GM12878 (cell line): ENCODE measurements at regions not wholly inside any gene's neighbourhood (a gene's known extent, or its start where the extent isn't known, plus 50 kb on each side); places are given as distances from the start of the nearest gene placed in this dataset.

Experiments used
- ATAC-seq: fragments of 200-7000 bp; cut with Tn5 transposase; 3 replicates; pipeline ENCODE4 v1.9.1; 2020; ENCODE audit warnings: mild to moderate bottlenecking, moderate library complexity
- BruUV-seq: library from RNA; stranded (reverse); fragments of 400-500 nt; replicated peaks from 2 replicates; lab custom pipeline; 2021; lab: Mats Ljungman, UMichigan
- CTCF ChIA-PET: fragments of 300-600 bp; sonication (Branson Sonifier 250); formaldehyde crosslinking; extraction: SDS; loops from one replicate; lab custom pipeline; 2021; ENCODE audit warnings: inconsistent platforms; lab: Yijun Ruan, JAX
- POLR2A ChIA-PET: fragments of 350-600 bp; formaldehyde crosslinking; extraction: SDS; loops from one replicate; lab custom pipeline; 2021; ENCODE audit warnings: inconsistent platforms; lab: Charles Lee
- RAD21 ChIA-PET: fragments of 300-600 bp; sonication (Branson Sonifier 250); formaldehyde crosslinking; loops from one replicate; lab custom pipeline; 2023; ENCODE audit warnings: antibody characterized with exemption; ENCODE audit not compliant: unreplicated experiment; lab: Charles Lee
- SMC1A ChIA-PET: fragments of 300-600 bp; sonication (Branson Sonifier 250); formaldehyde crosslinking; loops from one replicate; lab custom pipeline; 2023; ENCODE audit not compliant: unreplicated experiment, uncharacterized antibody; lab: Charles Lee
- DNase-seq: peaks from one replicate; pipeline ENCODE4 v3.0.0-alpha.2; 2011; ENCODE audit warnings: low read depth, low spot score
- FAIRE-seq: peaks from 3 replicates; lab custom pipeline; 2011; peaks lifted over from hg19 to GRCh38; lab: Jason Lieb, UNC
- H2AFZ ChIP-seq: 2 replicates; pipeline ENCODE4 v1.6.0; 2011; ENCODE audit warnings: low read depth, low read length, control low read depth; ENCODE audit not compliant: control insufficient read depth
- H3K27ac ChIP-seq: 2 replicates; pipeline ENCODE4 v1.5.1; 2011; ENCODE audit warnings: control low read depth; ENCODE audit not compliant: control insufficient read depth, insufficient read depth
- H3K27me3 ChIP-seq, 2 experiments: replicated peaks in 1 of 2; 2 replicates each; pipeline versions ENCODE4 v1.6.0 to v1.6.1; 2011; ENCODE audit warnings: low read length in 1 of 2; ENCODE audit not compliant: control insufficient read depth in 2 of 2, insufficient read depth in 2 of 2
- H3K36me3 ChIP-seq, 2 experiments: 2 replicates each; pipeline ENCODE4 v1.5.1; 2011; ENCODE audit warnings: low read length in 1 of 2; ENCODE audit not compliant: control insufficient read depth in 2 of 2, insufficient read depth in 2 of 2
- H3K4me1 ChIP-seq: 2 replicates; pipeline ENCODE4 v1.6.1; 2011; ENCODE audit warnings: mild to moderate bottlenecking, low read length, moderate library complexity, mixed read lengths; ENCODE audit not compliant: control insufficient read depth, insufficient read depth
- H3K4me2 ChIP-seq: 2 replicates; pipeline ENCODE4 v1.6.0; 2011; ENCODE audit warnings: control low read depth; ENCODE audit not compliant: control insufficient read depth, insufficient read depth
- H3K4me3 ChIP-seq: fragments of 200-600 bp; sonication (generic); 2 replicates; pipeline ENCODE4 v1.5.1; 2016
- H3K79me2 ChIP-seq: 2 replicates; pipeline ENCODE4 v1.6.0; 2011; ENCODE audit warnings: low read length; ENCODE audit not compliant: control insufficient read depth, insufficient read depth
- H3K9ac ChIP-seq: 2 replicates; pipeline ENCODE4 v1.8.0; 2011; ENCODE audit warnings: low read length, control low read depth, mixed read lengths; ENCODE audit not compliant: control insufficient read depth, insufficient read depth
- H3K9me3 ChIP-seq: replicated peaks from 3 replicates; pipeline ENCODE4 v1.5.1; 2011; ENCODE audit warnings: mild to moderate bottlenecking, low read length; ENCODE audit not compliant: control insufficient read depth, insufficient read depth
- H4K20me1 ChIP-seq: 2 replicates; pipeline ENCODE4 v1.6.0; 2011; ENCODE audit not compliant: control insufficient read depth, insufficient read depth
- BACH1 ChIP-seq: fragments of 450-650 bp; IDR thresholded peaks from 2 replicates; pipeline ENCODE4 v1.6.1; 2017; ENCODE audit warnings: mild to moderate bottlenecking, borderline replicate concordance
- CREB1 ChIP-seq: IDR thresholded peaks from 2 replicates; pipeline ENCODE4 v1.6.1; 2012; ENCODE audit warnings: low read depth, mild to moderate bottlenecking, inconsistent platforms
- E2F4 ChIP-seq: IDR thresholded peaks from 2 replicates; pipeline ENCODE4 v1.6.1; 2012; ENCODE audit warnings: low read depth, low read length, improper control_type of control experiment
- E2F8 ChIP-seq: fragments of 450-650 bp; IDR thresholded peaks from 2 replicates; pipeline ENCODE4 v1.6.1; 2018; ENCODE audit warnings: mild to moderate bottlenecking, low read depth, moderate library complexity; ENCODE audit not compliant: partially characterized antibody
- HSF1 ChIP-seq: fragments of 150-350 bp; IDR thresholded peaks from 2 replicates; pipeline ENCODE4 v1.6.1; 2014; ENCODE audit warnings: mild to moderate bottlenecking, low read depth, low read length
- KLF5 ChIP-seq: fragments of 450-650 bp; IDR thresholded peaks from 2 replicates; pipeline ENCODE4 v1.6.1; 2014; ENCODE audit warnings: mild to moderate bottlenecking; ENCODE audit not compliant: partially characterized antibody
- LARP7 ChIP-seq: fragments of 450-650 bp; IDR thresholded peaks from 2 replicates; pipeline ENCODE4 v1.6.1; 2017; ENCODE audit warnings: mild to moderate bottlenecking
- RAD21 ChIP-seq: IDR thresholded peaks from 2 replicates; pipeline ENCODE4 v1.6.1; 2011; ENCODE audit warnings: mild to moderate bottlenecking, low read depth, low read length, moderate library complexity; ENCODE audit not compliant: insufficient read depth
- RCOR1 ChIP-seq: conservative IDR thresholded peaks from 2 replicates; pipeline ENCODE4 v1.6.1; 2012; ENCODE audit warnings: low read depth, low read length, improper control_type of control experiment
- SREBF1 ChIP-seq: IDR thresholded peaks from 2 replicates; pipeline ENCODE4 v1.6.1; 2012; ENCODE audit warnings: mild to moderate bottlenecking, low read length
- WRNIP1 ChIP-seq: IDR thresholded peaks from 2 replicates; pipeline ENCODE4 v1.6.1; 2011; ENCODE audit warnings: low read depth, low read length, improper control_type of control experiment, borderline replicate concordance
- WGBS: methylation state at CpG from one replicate; pipeline ENCODE4 v1.1.6; 2016; ENCODE audit warnings: low lambda C conversion rate; ENCODE audit not compliant: insufficient replicate concordance, insufficient coverage; ENCODE audit errors: missing lambda C conversion rate; 5-methylcytosine and 5-hydroxymethylcytosine counted together
- in situ Hi-C: fragments of 300-500 bp; cut with MboI; formaldehyde crosslinking; loops from 9 replicates; pipeline ENCODE4 v1.14.3; 2018; ENCODE audit warnings: mixed read lengths
- intact Hi-C: fragments of 100-400 bp; cut with micrococcal nuclease; formaldehyde crosslinking; loops from one replicate; pipeline ENCODE4 v1.14.2; 2022; ENCODE audit not compliant: unreplicated experiment
- TF ChIP-seq, protein P1 (sequence below): fragments of 450-650 bp; IDR thresholded peaks from 2 replicates; pipeline ENCODE4 v1.6.1; 2017; ENCODE audit warnings: mild to moderate bottlenecking, moderate library complexity

DNA sequence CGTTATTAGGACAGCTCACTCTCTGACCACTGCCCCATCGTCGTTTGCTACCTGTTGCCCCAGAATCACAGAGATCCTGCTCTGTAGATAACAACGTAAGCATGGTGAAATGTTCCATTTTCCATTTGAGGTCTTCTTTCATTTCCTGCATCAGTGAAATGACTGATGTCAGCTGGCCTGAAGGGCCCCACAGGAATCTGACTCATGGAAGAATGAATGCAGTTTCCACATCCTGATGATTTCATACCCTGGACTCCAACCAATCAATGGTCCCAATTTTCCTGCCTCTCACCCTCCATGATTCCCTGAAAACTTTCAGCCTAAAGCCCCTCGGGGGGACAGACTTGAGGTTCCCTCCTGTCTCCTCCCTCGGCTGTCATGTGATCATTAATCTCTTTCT is 394.4 kb upstream of the CDH4 start (continued):
- no peak for TF ChIP-seq E2F4

DNA sequence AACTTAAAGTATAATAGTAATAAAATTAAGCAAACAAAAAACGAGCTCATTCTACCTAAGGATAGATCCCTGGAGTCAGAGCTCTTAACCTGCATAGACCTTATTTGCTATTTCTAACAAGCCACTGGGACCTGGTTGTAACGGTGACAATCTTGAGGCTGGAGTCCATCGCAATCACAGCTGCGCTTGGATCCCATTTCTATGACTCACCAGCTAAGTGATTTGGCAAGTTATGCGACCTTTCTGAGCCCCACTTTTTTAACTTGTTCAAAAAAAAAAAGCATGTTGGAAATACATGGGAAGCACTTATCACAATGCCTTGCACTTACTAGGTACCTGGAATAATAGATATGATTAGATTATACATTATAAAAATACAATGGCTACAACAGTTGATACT is 389.5 kb upstream of the CDH4 start:
- POLR2A ChIA-PET = no interaction called here
- Histone ChIP-seq H3K27ac (no peak overlapping the region), H4K20me1 (no peaks in the 10 kb centered on the region), H3K4me3 (no peak overlapping the region), H3K9ac (no peak overlapping the region), H3K4me1 (no peaks in the 10 kb centered on the region), H3K9me3 (no peaks in the 10 kb centered on the region), H3K4me2 (no peak overlapping the region), H3K27me3 (no peaks in the 10 kb centered on the region), H2AFZ (no peak overlapping the region), H3K79me2 (no peaks in the 10 kb centered on the region), H3K36me3 (no peaks in the 10 kb centered on the region)
- in situ Hi-C loops = no loop called here
- BruUV-seq = no TSS peak
- ATAC-seq (no peak), DNase-seq (no peak), FAIRE-seq (no peak)
- RAD21 ChIA-PET = no interaction called here
- CTCF ChIA-PET = no interaction called here
- intact Hi-C loops = no loop called here
- SMC1A ChIA-PET = interaction anchor here (1.2 kb wide), 1 partner anchor 18 kb away, joined by 3 read pairs; no protein-coding TSS in a partner anchor
- 44% methylated on average over 5 of the region's 5 CpGs for WGBS
- TF ChIP-seq HSF1 (no peak), LARP7 (no peak), CREB1 (no peak), RCOR1 (no peak), RAD21 (no peak), E2F8 (no peak), KLF5 (no peak), BACH1 (no peak), SREBF1 (no peak), WRNIP1 (no peak)
- TF ChIP-seq, protein P1, sequence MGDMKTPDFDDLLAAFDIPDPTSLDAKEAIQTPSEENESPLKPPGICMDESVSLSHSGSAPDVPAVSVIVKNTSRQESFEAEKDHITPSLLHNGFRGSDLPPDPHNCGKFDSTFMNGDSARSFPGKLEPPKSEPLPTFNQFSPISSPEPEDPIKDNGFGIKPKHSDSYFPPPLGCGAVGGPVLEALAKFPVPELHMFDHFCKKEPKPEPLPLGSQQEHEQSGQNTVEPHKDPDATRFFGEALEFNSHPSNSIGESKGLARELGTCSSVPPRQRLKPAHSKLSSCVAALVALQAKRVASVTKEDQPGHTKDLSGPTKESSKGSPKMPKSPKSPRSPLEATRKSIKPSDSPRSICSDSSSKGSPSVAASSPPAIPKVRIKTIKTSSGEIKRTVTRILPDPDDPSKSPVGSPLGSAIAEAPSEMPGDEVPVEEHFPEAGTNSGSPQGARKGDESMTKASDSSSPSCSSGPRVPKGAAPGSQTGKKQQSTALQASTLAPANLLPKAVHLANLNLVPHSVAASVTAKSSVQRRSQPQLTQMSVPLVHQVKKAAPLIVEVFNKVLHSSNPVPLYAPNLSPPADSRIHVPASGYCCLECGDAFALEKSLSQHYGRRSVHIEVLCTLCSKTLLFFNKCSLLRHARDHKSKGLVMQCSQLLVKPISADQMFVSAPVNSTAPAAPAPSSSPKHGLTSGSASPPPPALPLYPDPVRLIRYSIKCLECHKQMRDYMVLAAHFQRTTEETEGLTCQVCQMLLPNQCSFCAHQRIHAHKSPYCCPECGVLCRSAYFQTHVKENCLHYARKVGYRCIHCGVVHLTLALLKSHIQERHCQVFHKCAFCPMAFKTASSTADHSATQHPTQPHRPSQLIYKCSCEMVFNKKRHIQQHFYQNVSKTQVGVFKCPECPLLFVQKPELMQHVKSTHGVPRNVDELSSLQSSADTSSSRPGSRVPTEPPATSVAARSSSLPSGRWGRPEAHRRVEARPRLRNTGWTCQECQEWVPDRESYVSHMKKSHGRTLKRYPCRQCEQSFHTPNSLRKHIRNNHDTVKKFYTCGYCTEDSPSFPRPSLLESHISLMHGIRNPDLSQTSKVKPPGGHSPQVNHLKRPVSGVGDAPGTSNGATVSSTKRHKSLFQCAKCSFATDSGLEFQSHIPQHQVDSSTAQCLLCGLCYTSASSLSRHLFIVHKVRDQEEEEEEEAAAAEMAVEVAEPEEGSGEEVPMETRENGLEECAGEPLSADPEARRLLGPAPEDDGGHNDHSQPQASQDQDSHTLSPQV = no peak
